Prostate gland (tissue), 1 donor: ENCODE measurements at regions not wholly inside any gene's neighbourhood (a gene's known extent, or its start where the extent isn't known, plus 50 kb on each side); places are given as distances from the start of the nearest gene placed in this dataset.
"Not testable (repeated sequence)": the region's sequence is repeated elsewhere in the genome, so short reads cannot be mapped to it uniquely, and the experiment has no call there.

Source experiments
- POLR2A ChIP-seq: fragments of 450-650 bp; IDR thresholded peaks from one replicate; pipeline ENCODE4 v1.6.1; 2016; ENCODE audit warnings: antibody characterized with exemption, mild to moderate bottlenecking
- POLR2AphosphoS5 ChIP-seq: sonication (generic); formaldehyde crosslinking; IDR thresholded peaks from one replicate; pipeline ENCODE4 v1.6.1; 2017; ENCODE audit warnings: antibody characterized with exemption

GRCh38 chr20:48033005-48033404 is 247.7 kb upstream of the SULF2 start:
- not testable (repeated sequence) for TF ChIP-seq POLR2A, POLR2AphosphoS5
